GM12878 (cell line): ENCODE measurements at regions not wholly inside any gene's neighbourhood (a gene's known extent, or its start where the extent isn't known, plus 50 kb on each side); places are given as distances from the start of the nearest gene placed in this dataset.

Experiments
- ATAC-seq: fragments of 200-7000 bp; cut with Tn5 transposase; 3 replicates; pipeline ENCODE4 v1.9.1; 2020; ENCODE audit warnings: mild to moderate bottlenecking, moderate library complexity
- BruUV-seq: library from RNA; stranded (reverse); fragments of 400-500 nt; replicated peaks from 2 replicates; lab custom pipeline; 2021; lab: Mats Ljungman, UMichigan
- CTCF ChIA-PET: fragments of 300-600 bp; sonication (Branson Sonifier 250); formaldehyde crosslinking; extraction: SDS; loops from one replicate; lab custom pipeline; 2021; ENCODE audit warnings: inconsistent platforms; lab: Yijun Ruan, JAX
- POLR2A ChIA-PET: fragments of 350-600 bp; formaldehyde crosslinking; extraction: SDS; loops from one replicate; lab custom pipeline; 2021; ENCODE audit warnings: inconsistent platforms; lab: Charles Lee
- RAD21 ChIA-PET: fragments of 300-600 bp; sonication (Branson Sonifier 250); formaldehyde crosslinking; loops from one replicate; lab custom pipeline; 2023; ENCODE audit warnings: antibody characterized with exemption; ENCODE audit not compliant: unreplicated experiment; lab: Charles Lee
- SMC1A ChIA-PET: fragments of 300-600 bp; sonication (Branson Sonifier 250); formaldehyde crosslinking; loops from one replicate; lab custom pipeline; 2023; ENCODE audit not compliant: unreplicated experiment, uncharacterized antibody; lab: Charles Lee
- DNase-seq: peaks from one replicate; pipeline ENCODE4 v3.0.0-alpha.2; 2011; ENCODE audit warnings: low read depth, low spot score
- FAIRE-seq: peaks from 3 replicates; lab custom pipeline; 2011; peaks lifted over from hg19 to GRCh38; lab: Jason Lieb, UNC
- H2AFZ ChIP-seq: 2 replicates; pipeline ENCODE4 v1.6.0; 2011; ENCODE audit warnings: low read depth, low read length, control low read depth; ENCODE audit not compliant: control insufficient read depth
- H3K27ac ChIP-seq: 2 replicates; pipeline ENCODE4 v1.5.1; 2011; ENCODE audit warnings: control low read depth; ENCODE audit not compliant: control insufficient read depth, insufficient read depth
- H3K27me3 ChIP-seq, 2 experiments: replicated peaks in 1 of 2; 2 replicates each; pipeline versions ENCODE4 v1.6.0 to v1.6.1; 2011; ENCODE audit warnings: low read length in 1 of 2; ENCODE audit not compliant: control insufficient read depth in 2 of 2, insufficient read depth in 2 of 2
- H3K36me3 ChIP-seq, 2 experiments: 2 replicates each; pipeline ENCODE4 v1.5.1; 2011; ENCODE audit warnings: low read length in 1 of 2; ENCODE audit not compliant: control insufficient read depth in 2 of 2, insufficient read depth in 2 of 2
- H3K4me1 ChIP-seq: 2 replicates; pipeline ENCODE4 v1.6.1; 2011; ENCODE audit warnings: mild to moderate bottlenecking, low read length, moderate library complexity, mixed read lengths; ENCODE audit not compliant: control insufficient read depth, insufficient read depth
- H3K4me2 ChIP-seq: 2 replicates; pipeline ENCODE4 v1.6.0; 2011; ENCODE audit warnings: control low read depth; ENCODE audit not compliant: control insufficient read depth, insufficient read depth
- H3K4me3 ChIP-seq: fragments of 200-600 bp; sonication (generic); 2 replicates; pipeline ENCODE4 v1.5.1; 2016
- H3K79me2 ChIP-seq: 2 replicates; pipeline ENCODE4 v1.6.0; 2011; ENCODE audit warnings: low read length; ENCODE audit not compliant: control insufficient read depth, insufficient read depth
- H3K9ac ChIP-seq: 2 replicates; pipeline ENCODE4 v1.8.0; 2011; ENCODE audit warnings: low read length, control low read depth, mixed read lengths; ENCODE audit not compliant: control insufficient read depth, insufficient read depth
- H3K9me3 ChIP-seq: replicated peaks from 3 replicates; pipeline ENCODE4 v1.5.1; 2011; ENCODE audit warnings: mild to moderate bottlenecking, low read length; ENCODE audit not compliant: control insufficient read depth, insufficient read depth
- H4K20me1 ChIP-seq: 2 replicates; pipeline ENCODE4 v1.6.0; 2011; ENCODE audit not compliant: control insufficient read depth, insufficient read depth
- BHLHE40 ChIP-seq, 2 experiments: fragments of 450-650 bp in 1 of 2; IDR thresholded peaks; 2 replicates each; pipeline ENCODE4 v1.6.1; 2011 to 2017; ENCODE audit warnings: low read depth in 2 of 2, borderline replicate concordance in 1 of 2, improper control_type of control experiment in 1 of 2, low read length in 1 of 2, mild to moderate bottlenecking in 1 of 2
- MYB ChIP-seq: fragments of 150-350 bp; IDR thresholded peaks from 2 replicates; pipeline ENCODE4 v1.6.1; 2014; ENCODE audit warnings: mild to moderate bottlenecking, low read depth, low read length, borderline replicate concordance
- NFXL1 ChIP-seq: fragments of 450-650 bp; IDR thresholded peaks from 2 replicates; pipeline ENCODE4 v1.6.1; 2017; ENCODE audit warnings: antibody characterized with exemption, mild to moderate bottlenecking, borderline replicate concordance
- NRF1 ChIP-seq: conservative IDR thresholded peaks from 2 replicates; pipeline ENCODE4 v1.6.1; 2011; ENCODE audit warnings: mild to moderate bottlenecking, low read depth, low read length, improper control_type of control experiment
- RCOR1 ChIP-seq: conservative IDR thresholded peaks from 2 replicates; pipeline ENCODE4 v1.6.1; 2012; ENCODE audit warnings: low read depth, low read length, improper control_type of control experiment
- SMC3 ChIP-seq: IDR thresholded peaks from 2 replicates; pipeline ENCODE4 v1.6.1; 2011; ENCODE audit warnings: low read length, improper control_type of control experiment, borderline replicate concordance
- TARDBP ChIP-seq: IDR thresholded peaks from 2 replicates; pipeline ENCODE4 v1.6.1; 2016; ENCODE audit warnings: borderline replicate concordance
- USF1 ChIP-seq: IDR thresholded peaks from 2 replicates; pipeline ENCODE4 v1.6.1; 2011; ENCODE audit warnings: borderline replicate concordance, low read depth, mild to moderate bottlenecking, moderate library complexity, mixed read lengths, low read length; ENCODE audit not compliant: insufficient read depth; ENCODE audit errors: extremely low read length
- WGBS: methylation state at CpG from one replicate; pipeline ENCODE4 v1.1.6; 2016; ENCODE audit warnings: low lambda C conversion rate; ENCODE audit not compliant: insufficient replicate concordance, insufficient coverage; ENCODE audit errors: missing lambda C conversion rate; 5-methylcytosine and 5-hydroxymethylcytosine counted together
- in situ Hi-C: fragments of 300-500 bp; cut with MboI; formaldehyde crosslinking; loops from 9 replicates; pipeline ENCODE4 v1.14.3; 2018; ENCODE audit warnings: mixed read lengths
- intact Hi-C: fragments of 100-400 bp; cut with micrococcal nuclease; formaldehyde crosslinking; loops from one replicate; pipeline ENCODE4 v1.14.2; 2022; ENCODE audit not compliant: unreplicated experiment

DNA sequence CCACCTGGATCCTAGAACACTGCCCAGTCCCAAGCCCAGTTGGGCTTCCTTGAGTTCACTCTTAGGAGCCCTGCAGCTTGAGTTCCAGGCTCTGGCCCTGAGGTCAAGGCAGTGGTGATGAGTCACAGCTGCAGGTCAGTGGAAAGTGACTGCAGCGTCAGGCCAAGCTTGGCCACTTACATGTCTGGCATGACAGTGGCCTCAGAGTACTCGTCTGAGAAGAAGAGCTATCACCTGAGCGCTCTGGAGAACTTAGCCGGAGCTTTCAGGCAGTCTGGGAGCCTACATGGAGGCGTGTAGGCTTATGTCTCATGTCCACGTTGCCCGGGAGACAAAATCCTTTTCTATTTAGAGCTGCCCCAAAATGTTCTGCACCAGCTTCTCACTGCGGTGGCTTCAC is 75.6 kb downstream of the ARL6IP4 start:
- ChIA-PET POLR2A (no interaction called here), RAD21 (no interaction called here), CTCF (no interaction called here), SMC1A (no interaction called here)
- DNase-seq (no peak), FAIRE-seq (no peak), ATAC-seq (no peak)
- Histone ChIP-seq H3K27me3 (no peaks in the 10 kb centered on the region), H4K20me1 (no peaks in the 10 kb centered on the region), H2AFZ (no peak overlapping the region), H3K4me1 (no peaks in the 10 kb centered on the region; the same call in 1 of the 2 replicates), H3K27ac (no peak overlapping the region), H3K4me3 (no peak overlapping the region), H3K36me3 (no peaks in the 10 kb centered on the region), H3K79me2 (no peaks in the 10 kb centered on the region), H3K9me3 (no peaks in the 10 kb centered on the region), H3K4me2 (no peak overlapping the region), H3K9ac (no peak overlapping the region)
- intact Hi-C loops (no loop called here), in situ Hi-C loops (no loop called here)
- 36% methylated on average over 8 of the region's 8 CpGs for WGBS
- no peak for TF ChIP-seq RCOR1
- no peak for TF ChIP-seq TARDBP
- no peak for TF ChIP-seq BHLHE40 (IDR thresholded peaks at IDR 0.05; ENCODE audit: borderline replicate concordance in 1 of 2, low read depth in 2 of 2, low read length in 1 of 2)
- TF ChIP-seq NRF1: no peak
- TF ChIP-seq MYB: no peak
- TF ChIP-seq USF1: no peak
- no peak for TF ChIP-seq SMC3
- TF ChIP-seq NFXL1: no peak
- BruUV-seq: no TSS peak
